ENCODE measurements at regions not wholly inside any gene's neighbourhood (a gene's known extent, or its start where the extent isn't known, plus 50 kb on each side); places are given as distances from the start of the nearest gene placed in this dataset.
A peak's percentile ranks its signal among the peaks of the same experiment; 100 is the strongest.

- no peak for DNase-seq (ENCODE audit: low read depth)
Observed at GRCh38 chrX:22325096-22325495, 52.4 kb downstream of the CBLL2 start.

- no peak for DNase-seq (ENCODE audit: low read depth)
Observed at GRCh38 chrX:22329783-22330182, 57.1 kb downstream of the CBLL2 start.

GRCh38 chrX:22338740-22339139, 66.0 kb downstream of the CBLL2 start:
- no peak for DNase-seq (ENCODE audit: low read depth)

GRCh38 chrX:22339459-22339858, 66.7 kb downstream of the CBLL2 start:
- no peak for DNase-seq (ENCODE audit: low read depth)

DNA sequence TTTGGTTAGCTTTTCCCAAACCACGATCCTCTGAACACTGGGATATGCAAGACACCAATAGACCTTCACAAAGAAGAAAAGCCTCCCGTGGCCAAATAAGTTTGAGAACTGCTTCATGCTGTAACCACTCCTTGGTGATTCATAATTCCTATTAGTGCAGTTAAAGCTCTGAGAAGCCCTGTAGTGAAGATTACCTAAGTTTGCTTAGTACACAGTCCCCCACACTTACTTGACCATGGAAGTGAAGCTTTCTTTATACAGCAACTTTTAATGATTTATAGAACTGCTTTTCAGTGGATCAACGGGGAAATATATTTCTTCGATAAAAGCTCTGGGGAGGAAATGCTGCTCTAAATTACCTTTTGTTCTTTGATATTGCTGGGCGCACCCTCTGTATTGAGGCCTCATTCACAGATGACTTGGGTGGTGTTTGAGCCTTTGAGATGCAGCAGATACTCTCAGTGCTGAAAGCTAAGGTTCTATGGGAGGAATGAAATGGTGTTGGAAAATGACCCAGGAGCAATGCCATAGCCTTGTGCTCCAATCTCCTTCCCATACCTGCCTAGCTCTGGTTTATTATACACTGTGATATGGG, 67.4 kb downstream of the CBLL2 start:
- no peak for DNase-seq (ENCODE audit: low read depth)

DNA sequence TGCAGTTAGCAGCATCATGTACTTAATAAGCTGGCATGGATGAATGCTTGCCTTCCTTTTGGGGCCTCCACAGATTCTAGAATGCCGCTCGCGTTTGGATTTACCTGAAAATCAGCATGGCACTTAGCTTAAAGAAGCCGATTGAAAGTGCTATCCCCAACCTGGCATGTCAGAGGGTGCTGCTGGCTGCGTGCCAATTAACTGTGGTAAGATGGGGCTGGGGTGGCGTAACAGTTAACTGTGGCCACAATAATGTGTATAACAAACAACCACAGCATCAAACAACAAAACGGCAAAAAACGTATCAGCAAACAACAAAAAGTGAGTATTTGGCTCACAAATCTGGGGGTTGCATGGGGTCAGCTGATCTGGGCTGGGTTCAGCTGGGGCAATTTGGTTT, 70.5 kb downstream of the CBLL2 start:
- DNase-seq (ENCODE audit: low read depth): no peak

DNA sequence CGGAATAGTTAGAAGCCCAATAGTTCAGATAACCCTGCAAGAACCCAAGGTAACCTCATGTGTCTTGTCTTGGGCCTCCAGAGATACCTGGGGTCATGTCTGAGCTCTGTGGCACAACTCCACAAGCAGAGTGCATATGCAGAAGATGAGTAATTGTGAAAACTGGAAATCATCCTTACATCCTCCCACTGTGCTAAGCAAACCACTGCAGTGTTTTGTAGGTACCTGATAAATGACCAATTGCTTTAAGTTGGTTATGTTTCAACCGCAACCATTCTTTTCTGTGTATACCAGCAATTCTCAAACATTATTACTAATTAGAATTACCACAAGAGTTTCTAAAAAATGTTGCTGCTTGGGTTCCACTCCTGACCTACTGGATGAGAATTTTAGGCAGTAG, 73.2 kb downstream of the CBLL2 start:
- no peak for DNase-seq (ENCODE audit: low read depth)

GRCh38 chrX:22347491-22347890, 74.8 kb downstream of the CBLL2 start:
- no peak for DNase-seq (ENCODE audit: low read depth)

GRCh38 chrX:22349116-22349515, 76.4 kb downstream of the CBLL2 start:
- no peak for DNase-seq (ENCODE audit: low read depth)

- no peak for DNase-seq (ENCODE audit: low read depth)
Observed at GRCh38 chrX:22351076-22351475, 78.4 kb downstream of the CBLL2 start.

DNA sequence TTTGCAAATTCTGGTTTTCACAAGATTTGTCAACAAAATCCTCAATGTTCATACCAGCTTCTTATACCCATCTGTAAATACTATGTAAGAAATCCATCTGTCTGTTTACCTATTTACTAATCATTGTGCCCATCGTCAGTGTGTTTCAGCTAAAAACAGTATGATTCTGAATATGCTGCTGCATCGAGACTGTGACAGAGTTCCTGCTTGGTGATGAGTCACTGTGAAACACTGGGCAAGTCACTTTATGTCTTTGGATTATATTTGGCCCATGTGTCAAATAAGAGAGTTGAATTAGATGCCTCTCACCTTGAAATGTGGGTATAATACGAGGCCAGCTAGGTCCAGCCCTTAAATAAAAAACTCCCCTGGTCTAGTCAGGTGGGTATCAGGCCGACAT, 79.3 kb downstream of the CBLL2 start:
- DNase-seq (ENCODE audit: low read depth): no peak

DNA sequence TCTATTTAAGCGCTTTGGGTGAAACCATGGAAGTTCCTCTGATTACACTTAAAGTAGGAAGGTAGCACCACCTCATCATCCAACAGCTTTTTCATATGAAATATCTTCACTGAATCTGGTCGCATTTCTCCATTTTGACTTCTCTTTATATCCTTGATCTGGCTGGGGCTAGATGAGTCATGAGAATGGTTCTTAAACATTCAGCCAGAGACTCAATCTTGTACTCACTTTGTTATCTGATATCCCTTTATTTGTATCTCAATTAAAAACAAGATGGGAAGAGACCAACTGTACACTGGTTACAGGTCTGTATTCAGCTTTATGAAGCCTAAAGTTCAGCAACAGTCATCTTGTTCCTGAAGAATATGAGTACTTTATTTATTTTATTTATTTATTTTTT, 84.9 kb downstream of the CBLL2 start:
- no peak for DNase-seq (ENCODE audit: low read depth)

DNA sequence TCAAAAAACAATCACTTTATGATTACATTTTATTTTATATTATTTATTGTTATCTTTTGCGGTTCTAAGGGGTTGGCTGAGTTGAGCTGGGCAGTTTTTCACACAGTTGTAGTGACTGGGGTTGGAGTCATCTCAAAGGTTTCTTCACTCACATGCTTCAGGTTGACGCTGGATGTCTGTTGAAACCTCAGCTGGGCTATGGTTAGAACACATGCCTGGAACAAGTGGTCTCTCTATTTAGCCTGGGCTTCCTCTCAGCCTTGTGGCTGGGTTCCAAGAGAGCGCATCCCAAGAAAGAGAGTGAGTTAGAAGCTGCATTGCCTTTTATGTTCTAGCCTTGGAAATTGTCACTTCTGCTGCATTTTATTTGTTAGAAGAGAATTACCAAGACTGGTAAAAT, 87.4 kb downstream of the CBLL2 start:
- no peak for DNase-seq (ENCODE audit: low read depth)

DNA sequence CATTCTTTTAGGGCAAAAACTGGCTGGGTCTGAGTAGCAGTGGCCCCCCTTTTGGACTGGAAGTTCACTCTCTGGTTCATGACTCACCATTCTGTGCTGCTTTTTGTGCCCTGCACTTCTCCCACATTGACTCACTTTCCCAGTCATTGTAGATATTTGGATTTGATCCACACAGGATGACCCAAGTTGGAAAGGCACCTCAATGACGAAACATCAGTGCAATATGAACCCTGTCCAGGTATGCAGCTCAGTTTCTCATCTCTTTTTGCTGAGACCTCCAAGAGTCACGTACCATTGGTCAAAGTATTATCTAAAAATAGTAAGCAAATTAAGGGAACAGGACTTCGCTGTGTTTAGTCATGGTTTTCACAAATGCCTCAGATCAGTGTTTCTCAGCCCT, 92.7 kb downstream of the CBLL2 start:
- peak; percentile 54 for DNase-seq (ENCODE audit: low read depth)

DNA sequence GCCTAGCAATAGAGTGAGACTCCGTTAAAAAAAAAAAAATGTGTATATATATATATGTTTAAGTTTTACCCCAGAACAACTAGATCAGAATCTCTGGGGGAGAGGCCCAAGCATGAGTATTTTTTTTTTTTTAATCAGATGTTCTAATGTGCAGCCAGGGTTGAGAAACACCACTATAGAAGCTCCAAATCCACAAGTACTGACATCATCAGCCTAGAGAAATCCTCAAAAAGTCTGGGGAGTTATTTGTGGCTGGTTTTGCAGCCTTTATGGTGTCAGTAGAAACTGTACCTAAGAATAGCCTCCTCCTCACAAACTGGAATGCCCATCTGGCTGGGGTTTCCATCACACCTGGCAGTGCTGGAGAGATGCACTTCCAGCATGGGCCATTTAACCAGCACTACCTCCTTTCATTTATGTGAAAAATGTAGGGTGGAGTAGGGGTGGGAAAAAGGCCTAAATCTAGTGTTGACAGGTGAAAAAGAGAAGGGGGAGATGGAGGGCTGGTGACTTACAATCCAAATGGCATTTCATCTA, 93.5 kb downstream of the CBLL2 start:
- DNase-seq (ENCODE audit: low read depth): peak; percentile 42

- DNase-seq (ENCODE audit: low read depth): no peak
Observed at GRCh38 chrX:22366906-22367305, 94.2 kb downstream of the CBLL2 start.

DNA sequence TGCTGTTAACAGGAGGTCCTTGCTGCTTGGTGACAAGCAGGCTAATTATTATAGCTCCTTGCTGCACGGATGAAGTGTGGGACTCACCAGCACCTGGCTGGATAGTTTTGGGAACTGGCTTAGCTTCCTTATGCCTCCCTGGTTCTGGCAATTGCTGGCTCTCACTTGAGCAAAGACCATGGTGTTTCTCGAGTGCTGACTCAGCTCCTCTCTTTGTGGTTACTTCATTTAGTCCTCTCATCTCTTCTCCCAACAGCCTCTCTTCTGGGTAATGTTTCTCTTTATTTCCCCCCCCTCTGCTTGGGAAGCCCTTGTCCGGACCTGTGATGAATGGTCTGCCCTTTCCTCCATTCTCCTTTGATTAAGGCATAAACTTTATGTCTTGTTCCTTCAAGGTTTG, 100.4 kb downstream of the CBLL2 start:
- DNase-seq (ENCODE audit: low read depth): no peak

GRCh38 chrX:22373766-22374165, 101.1 kb downstream of the CBLL2 start:
- DNase-seq (ENCODE audit: low read depth): no peak

GRCh38 chrX:22376369-22376768, 103.7 kb downstream of the CBLL2 start:
- no peak for DNase-seq (ENCODE audit: low read depth)

DNA sequence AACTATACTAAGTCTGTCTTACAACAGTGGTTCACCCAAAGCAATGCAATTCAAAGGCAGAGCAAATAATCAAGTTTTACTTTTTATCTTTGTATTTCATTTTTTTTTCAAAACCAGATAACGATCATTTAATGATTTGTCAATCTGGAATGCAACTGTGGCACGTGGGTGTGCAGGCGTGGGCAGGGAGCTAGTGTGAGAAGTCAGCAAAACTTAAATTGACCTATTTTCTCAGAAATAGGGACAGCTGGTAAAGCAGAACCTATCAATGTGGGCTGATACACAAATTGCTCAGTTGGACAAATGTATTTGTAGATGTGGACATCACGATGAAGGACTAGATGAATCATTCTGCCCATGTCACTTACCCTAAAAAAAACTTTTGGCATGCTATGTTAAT, 105.6 kb downstream of the CBLL2 start:
- DNase-seq (ENCODE audit: low read depth): no peak

- no peak for DNase-seq (ENCODE audit: low read depth)
Observed at GRCh38 chrX:22383988-22384387, 111.3 kb downstream of the CBLL2 start.

GRCh38 chrX:22389556-22390179, 117.0 kb downstream of the CBLL2 start:
- peak; percentile 62 for DNase-seq (ENCODE audit: low read depth)

GRCh38 chrX:22392133-22392948, 119.6 kb downstream of the CBLL2 start:
- DNase-seq (ENCODE audit: low read depth): no peak

All from fibroblast of gingiva (primary cell).